WTC11 (cell line): ENCODE measurements at regions not wholly inside any gene's neighbourhood (a gene's known extent, or its start where the extent isn't known, plus 50 kb on each side); places are given as distances from the start of the nearest gene placed in this dataset.

Experiments
- GABPB1 ChIP-seq: sonication (generic); formaldehyde crosslinking; IDR thresholded peaks from 2 replicates; pipeline ENCODE4 v1.8.1; 2023; ENCODE audit warnings: mild to moderate bottlenecking, missing genetic modification reagents
- JUN ChIP-seq: sonication (generic); formaldehyde crosslinking; IDR thresholded peaks from 2 replicates; pipeline ENCODE4 v1.8.0; 2023; ENCODE audit warnings: mild to moderate bottlenecking, missing genetic modification reagents
- SP1 ChIP-seq: sonication (generic); formaldehyde crosslinking; conservative IDR thresholded peaks from 2 replicates; pipeline ENCODE4 v1.8.1; 2022; ENCODE audit warnings: missing genetic modification reagents
- TP53 ChIP-seq: sonication (generic); formaldehyde crosslinking; IDR thresholded peaks from 2 replicates; pipeline ENCODE4 v1.8.1; 2023; ENCODE audit warnings: mild to moderate bottlenecking, missing genetic modification reagents
- ZBTB21 ChIP-seq: sonication (generic); formaldehyde crosslinking; IDR thresholded peaks from 2 replicates; pipeline ENCODE4 v1.8.1; 2023; ENCODE audit warnings: mild to moderate bottlenecking, missing genetic modification reagents, borderline replicate concordance
- ZNF671 ChIP-seq: fragments of 250-450 bp; sonication (Bioruptor Pico); IDR thresholded peaks from 2 replicates; pipeline ENCODE4 v1.8.0; 2021; ENCODE audit warnings: mild to moderate bottlenecking
- TF ChIP-seq, protein P1 (sequence below): fragments of 200-600 bp; IDR thresholded peaks from 2 replicates; pipeline ENCODE4 v1.8.0; 2022; ENCODE audit warnings: antibody characterized with exemption
- TF ChIP-seq, protein P2 (sequence below): sonication (generic); formaldehyde crosslinking; IDR thresholded peaks from 2 replicates; pipeline ENCODE4 v1.8.0; 2022; ENCODE audit warnings: mild to moderate bottlenecking, missing genetic modification reagents
- TF ChIP-seq, protein P3 (sequence below): sonication (generic); formaldehyde crosslinking; IDR thresholded peaks from 2 replicates; pipeline ENCODE4 v1.8.0; 2022; ENCODE audit warnings: mild to moderate bottlenecking, missing genetic modification reagents
- TF ChIP-seq, protein P4 (sequence below): sonication (generic); formaldehyde crosslinking; IDR thresholded peaks from 2 replicates; pipeline ENCODE4 v1.8.0; 2022; ENCODE audit warnings: missing genetic modification reagents
- TF ChIP-seq, protein P5 (sequence below): sonication (generic); formaldehyde crosslinking; IDR thresholded peaks from 2 replicates; pipeline ENCODE4 v1.8.1; 2023; ENCODE audit warnings: mild to moderate bottlenecking, missing genetic modification reagents, moderate library complexity
- TF ChIP-seq, protein P6 (sequence below): sonication (generic); formaldehyde crosslinking; IDR thresholded peaks from 2 replicates; pipeline ENCODE4 v1.8.1; 2023; ENCODE audit warnings: mild to moderate bottlenecking, moderate library complexity, missing genetic modification reagents

DNA sequence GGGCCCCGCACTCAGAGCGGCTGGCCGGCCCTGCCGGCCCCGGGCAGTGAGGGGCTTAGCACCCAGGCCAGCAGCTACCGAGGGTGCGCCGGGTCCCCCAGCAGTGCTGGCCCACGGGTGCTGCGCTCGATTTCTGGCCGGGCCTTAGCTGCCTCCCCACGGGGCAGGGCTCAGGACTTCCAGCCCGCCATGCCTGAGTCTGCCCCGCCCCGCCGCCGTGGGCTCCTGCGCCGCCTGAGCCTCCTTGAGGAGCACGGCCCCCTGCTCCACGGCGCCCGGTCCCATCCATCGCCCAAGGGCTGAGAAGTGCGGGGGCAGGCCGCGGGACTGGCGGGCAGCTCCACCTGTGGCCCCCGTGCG is 67.9 kb upstream of the AMZ2 start:
- TF ChIP-seq, protein P1, sequence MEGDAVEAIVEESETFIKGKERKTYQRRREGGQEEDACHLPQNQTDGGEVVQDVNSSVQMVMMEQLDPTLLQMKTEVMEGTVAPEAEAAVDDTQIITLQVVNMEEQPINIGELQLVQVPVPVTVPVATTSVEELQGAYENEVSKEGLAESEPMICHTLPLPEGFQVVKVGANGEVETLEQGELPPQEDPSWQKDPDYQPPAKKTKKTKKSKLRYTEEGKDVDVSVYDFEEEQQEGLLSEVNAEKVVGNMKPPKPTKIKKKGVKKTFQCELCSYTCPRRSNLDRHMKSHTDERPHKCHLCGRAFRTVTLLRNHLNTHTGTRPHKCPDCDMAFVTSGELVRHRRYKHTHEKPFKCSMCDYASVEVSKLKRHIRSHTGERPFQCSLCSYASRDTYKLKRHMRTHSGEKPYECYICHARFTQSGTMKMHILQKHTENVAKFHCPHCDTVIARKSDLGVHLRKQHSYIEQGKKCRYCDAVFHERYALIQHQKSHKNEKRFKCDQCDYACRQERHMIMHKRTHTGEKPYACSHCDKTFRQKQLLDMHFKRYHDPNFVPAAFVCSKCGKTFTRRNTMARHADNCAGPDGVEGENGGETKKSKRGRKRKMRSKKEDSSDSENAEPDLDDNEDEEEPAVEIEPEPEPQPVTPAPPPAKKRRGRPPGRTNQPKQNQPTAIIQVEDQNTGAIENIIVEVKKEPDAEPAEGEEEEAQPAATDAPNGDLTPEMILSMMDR: no peak
- no peak for TF ChIP-seq SP1 (CRISPR knock-in tag)
- TF ChIP-seq JUN: no peak
- TF ChIP-seq, protein P2, sequence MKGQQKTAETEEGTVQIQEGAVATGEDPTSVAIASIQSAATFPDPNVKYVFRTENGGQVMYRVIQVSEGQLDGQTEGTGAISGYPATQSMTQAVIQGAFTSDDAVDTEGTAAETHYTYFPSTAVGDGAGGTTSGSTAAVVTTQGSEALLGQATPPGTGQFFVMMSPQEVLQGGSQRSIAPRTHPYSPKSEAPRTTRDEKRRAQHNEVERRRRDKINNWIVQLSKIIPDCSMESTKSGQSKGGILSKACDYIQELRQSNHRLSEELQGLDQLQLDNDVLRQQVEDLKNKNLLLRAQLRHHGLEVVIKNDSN (CRISPR knock-in tag): no peak
- no peak for TF ChIP-seq TP53 (CRISPR knock-in tag)
- no peak for TF ChIP-seq ZNF671
- TF ChIP-seq GABPB1 (CRISPR knock-in tag): no peak
- TF ChIP-seq, protein P3, sequence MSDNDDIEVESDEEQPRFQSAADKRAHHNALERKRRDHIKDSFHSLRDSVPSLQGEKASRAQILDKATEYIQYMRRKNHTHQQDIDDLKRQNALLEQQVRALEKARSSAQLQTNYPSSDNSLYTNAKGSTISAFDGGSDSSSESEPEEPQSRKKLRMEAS (CRISPR knock-in tag): no peak
- TF ChIP-seq, protein P4, sequence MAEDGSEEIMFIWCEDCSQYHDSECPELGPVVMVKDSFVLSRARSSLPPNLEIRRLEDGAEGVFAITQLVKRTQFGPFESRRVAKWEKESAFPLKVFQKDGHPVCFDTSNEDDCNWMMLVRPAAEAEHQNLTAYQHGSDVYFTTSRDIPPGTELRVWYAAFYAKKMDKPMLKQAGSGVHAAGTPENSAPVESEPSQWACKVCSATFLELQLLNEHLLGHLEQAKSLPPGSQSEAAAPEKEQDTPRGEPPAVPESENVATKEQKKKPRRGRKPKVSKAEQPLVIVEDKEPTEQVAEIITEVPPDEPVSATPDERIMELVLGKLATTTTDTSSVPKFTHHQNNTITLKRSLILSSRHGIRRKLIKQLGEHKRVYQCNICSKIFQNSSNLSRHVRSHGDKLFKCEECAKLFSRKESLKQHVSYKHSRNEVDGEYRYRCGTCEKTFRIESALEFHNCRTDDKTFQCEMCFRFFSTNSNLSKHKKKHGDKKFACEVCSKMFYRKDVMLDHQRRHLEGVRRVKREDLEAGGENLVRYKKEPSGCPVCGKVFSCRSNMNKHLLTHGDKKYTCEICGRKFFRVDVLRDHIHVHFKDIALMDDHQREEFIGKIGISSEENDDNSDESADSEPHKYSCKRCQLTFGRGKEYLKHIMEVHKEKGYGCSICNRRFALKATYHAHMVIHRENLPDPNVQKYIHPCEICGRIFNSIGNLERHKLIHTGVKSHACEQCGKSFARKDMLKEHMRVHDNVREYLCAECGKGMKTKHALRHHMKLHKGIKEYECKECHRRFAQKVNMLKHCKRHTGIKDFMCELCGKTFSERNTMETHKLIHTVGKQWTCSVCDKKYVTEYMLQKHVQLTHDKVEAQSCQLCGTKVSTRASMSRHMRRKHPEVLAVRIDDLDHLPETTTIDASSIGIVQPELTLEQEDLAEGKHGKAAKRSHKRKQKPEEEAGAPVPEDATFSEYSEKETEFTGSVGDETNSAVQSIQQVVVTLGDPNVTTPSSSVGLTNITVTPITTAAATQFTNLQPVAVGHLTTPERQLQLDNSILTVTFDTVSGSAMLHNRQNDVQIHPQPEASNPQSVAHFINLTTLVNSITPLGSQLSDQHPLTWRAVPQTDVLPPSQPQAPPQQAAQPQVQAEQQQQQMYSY (CRISPR knock-in tag): no peak
- TF ChIP-seq, protein P5, sequence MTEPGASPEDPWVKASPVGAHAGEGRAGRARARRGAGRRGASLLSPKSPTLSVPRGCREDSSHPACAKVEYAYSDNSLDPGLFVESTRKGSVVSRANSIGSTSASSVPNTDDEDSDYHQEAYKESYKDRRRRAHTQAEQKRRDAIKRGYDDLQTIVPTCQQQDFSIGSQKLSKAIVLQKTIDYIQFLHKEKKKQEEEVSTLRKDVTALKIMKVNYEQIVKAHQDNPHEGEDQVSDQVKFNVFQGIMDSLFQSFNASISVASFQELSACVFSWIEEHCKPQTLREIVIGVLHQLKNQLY (CRISPR knock-in tag): no peak
- TF ChIP-seq, protein P6, sequence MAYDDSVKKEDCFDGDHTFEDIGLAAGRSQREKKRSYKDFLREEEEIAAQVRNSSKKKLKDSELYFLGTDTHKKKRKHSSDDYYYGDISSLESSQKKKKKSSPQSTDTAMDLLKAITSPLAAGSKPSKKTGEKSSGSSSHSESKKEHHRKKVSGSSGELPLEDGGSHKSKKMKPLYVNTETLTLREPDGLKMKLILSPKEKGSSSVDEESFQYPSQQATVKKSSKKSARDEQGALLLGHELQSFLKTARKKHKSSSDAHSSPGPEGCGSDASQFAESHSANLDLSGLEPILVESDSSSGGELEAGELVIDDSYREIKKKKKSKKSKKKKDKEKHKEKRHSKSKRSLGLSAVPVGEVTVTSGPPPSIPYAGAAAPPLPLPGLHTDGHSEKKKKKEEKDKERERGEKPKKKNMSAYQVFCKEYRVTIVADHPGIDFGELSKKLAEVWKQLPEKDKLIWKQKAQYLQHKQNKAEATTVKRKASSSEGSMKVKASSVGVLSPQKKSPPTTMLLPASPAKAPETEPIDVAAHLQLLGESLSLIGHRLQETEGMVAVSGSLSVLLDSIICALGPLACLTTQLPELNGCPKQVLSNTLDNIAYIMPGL (CRISPR knock-in tag): no peak
- TF ChIP-seq ZBTB21: no peak
